ENCODE measurements at regions not wholly inside any gene's neighbourhood (a gene's known extent, or its start where the extent isn't known, plus 50 kb on each side); places are given as distances from the start of the nearest gene placed in this dataset.

- no peak for DNase-seq
These were observed 196.1 kb downstream of the BMP7 start for GRCh38 chr20:57070296-57070695.

GRCh38 chr20:57071283-57071731 is 195.1 kb downstream of the BMP7 start:
- DNase-seq: peak; percentile 45

GRCh38 chr20:57071954-57072583 is 194.4 kb downstream of the BMP7 start:
- no peak for DNase-seq

- DNase-seq: no peak
These were observed 193.0 kb downstream of the BMP7 start for GRCh38 chr20:57073402-57073801.

- DNase-seq: no peak
These were observed 192.1 kb downstream of the BMP7 start for GRCh38 chr20:57074386-57074785.

GRCh38 chr20:57075181-57075580 is 191.3 kb downstream of the BMP7 start:
- DNase-seq: no peak

- DNase-seq: no peak
These were observed 190.8 kb downstream of the BMP7 start for GRCh38 chr20:57075603-57076002.

- no peak for DNase-seq
These were observed 190.2 kb downstream of the BMP7 start for GRCh38 chr20:57076152-57076652.

GRCh38 chr20:57076951-57077350 is 189.5 kb downstream of the BMP7 start:
- DNase-seq: no peak

GRCh38 chr20:57078116-57078515 is 188.3 kb downstream of the BMP7 start:
- DNase-seq: no peak

- DNase-seq: no peak
These were observed 187.1 kb downstream of the BMP7 start for GRCh38 chr20:57079031-57080005.

GRCh38 chr20:57080796-57081195 is 185.6 kb downstream of the BMP7 start:
- no peak for DNase-seq

GRCh38 chr20:57082357-57082945 is 184.0 kb downstream of the BMP7 start:
- no peak for DNase-seq

GRCh38 chr20:57083072-57083471 is 183.4 kb downstream of the BMP7 start:
- no peak for DNase-seq

- DNase-seq: no peak
These were observed 180.4 kb downstream of the BMP7 start for GRCh38 chr20:57086066-57086465.

- DNase-seq: peak; percentile 13
These were observed 179.3 kb downstream of the BMP7 start for GRCh38 chr20:57087102-57087501.

GRCh38 chr20:57087705-57088104 is 178.7 kb downstream of the BMP7 start:
- DNase-seq: no peak

- no peak for DNase-seq
These were observed 178.0 kb downstream of the BMP7 start for GRCh38 chr20:57088436-57088835.

- peak; percentile 47 for DNase-seq
These were observed 176.7 kb downstream of the BMP7 start for GRCh38 chr20:57089699-57090144.

GRCh38 chr20:57090590-57091560 is 175.6 kb downstream of the BMP7 start:
- no peak for DNase-seq

GRCh38 chr20:57091748-57092111 is 174.7 kb downstream of the BMP7 start:
- no peak for DNase-seq

Data from NCI-H1105 treated with DMSO at 0.1 percent for 48 hours (cell line).